ENCODE measurements at regions not wholly inside any gene's neighbourhood (a gene's known extent, or its start where the extent isn't known, plus 50 kb on each side); places are given as distances from the start of the nearest gene placed in this dataset.

DNA sequence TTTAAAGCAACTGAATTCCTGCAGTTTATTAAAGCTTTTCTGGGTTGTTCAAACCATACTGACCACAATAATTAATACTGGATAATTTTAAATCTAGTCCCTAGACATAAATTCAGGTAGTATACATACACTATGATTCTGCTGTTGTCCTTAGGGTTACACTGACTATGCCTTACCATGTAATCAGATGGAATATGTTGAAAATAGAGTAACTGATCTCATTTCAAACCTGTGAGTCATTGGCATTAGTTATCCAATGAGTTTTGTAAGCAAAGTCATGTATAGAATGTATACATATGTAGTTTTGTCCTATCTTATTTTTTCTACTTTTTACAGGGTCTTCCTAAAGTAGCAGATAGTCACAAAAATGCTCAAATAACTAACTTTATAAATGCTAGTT, 517.1 kb upstream of the CCDC54 start:
- ChIA-PET CTCF (interaction anchor here (1.0 kb wide), 1 partner anchor 205 kb away, joined by 3 read pairs; no protein-coding TSS in a partner anchor), POLR2A (no interaction called here)
- H3K27ac ChIP-seq (ENCODE audit: low read depth, low read length) = no peak overlapping the region
- no peaks in the 10 kb centered on the region for H3K27me3 ChIP-seq (ENCODE audit: control insufficient read depth, insufficient read depth, low read length)
- no peaks in the 10 kb centered on the region for H3K9me3 ChIP-seq (ENCODE audit: control insufficient read depth, insufficient read depth, low read length)
- TF ChIP-seq, protein P1, sequence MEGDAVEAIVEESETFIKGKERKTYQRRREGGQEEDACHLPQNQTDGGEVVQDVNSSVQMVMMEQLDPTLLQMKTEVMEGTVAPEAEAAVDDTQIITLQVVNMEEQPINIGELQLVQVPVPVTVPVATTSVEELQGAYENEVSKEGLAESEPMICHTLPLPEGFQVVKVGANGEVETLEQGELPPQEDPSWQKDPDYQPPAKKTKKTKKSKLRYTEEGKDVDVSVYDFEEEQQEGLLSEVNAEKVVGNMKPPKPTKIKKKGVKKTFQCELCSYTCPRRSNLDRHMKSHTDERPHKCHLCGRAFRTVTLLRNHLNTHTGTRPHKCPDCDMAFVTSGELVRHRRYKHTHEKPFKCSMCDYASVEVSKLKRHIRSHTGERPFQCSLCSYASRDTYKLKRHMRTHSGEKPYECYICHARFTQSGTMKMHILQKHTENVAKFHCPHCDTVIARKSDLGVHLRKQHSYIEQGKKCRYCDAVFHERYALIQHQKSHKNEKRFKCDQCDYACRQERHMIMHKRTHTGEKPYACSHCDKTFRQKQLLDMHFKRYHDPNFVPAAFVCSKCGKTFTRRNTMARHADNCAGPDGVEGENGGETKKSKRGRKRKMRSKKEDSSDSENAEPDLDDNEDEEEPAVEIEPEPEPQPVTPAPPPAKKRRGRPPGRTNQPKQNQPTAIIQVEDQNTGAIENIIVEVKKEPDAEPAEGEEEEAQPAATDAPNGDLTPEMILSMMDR (IDR thresholded peaks at IDR 0.05; ENCODE audit: low read depth, low read length) = no peak
- DNase-seq (ENCODE audit: low read depth, low spot score) = no peak
- no peak overlapping the region for H3K4me3 ChIP-seq (ENCODE audit: low read depth, low read length)

DNA sequence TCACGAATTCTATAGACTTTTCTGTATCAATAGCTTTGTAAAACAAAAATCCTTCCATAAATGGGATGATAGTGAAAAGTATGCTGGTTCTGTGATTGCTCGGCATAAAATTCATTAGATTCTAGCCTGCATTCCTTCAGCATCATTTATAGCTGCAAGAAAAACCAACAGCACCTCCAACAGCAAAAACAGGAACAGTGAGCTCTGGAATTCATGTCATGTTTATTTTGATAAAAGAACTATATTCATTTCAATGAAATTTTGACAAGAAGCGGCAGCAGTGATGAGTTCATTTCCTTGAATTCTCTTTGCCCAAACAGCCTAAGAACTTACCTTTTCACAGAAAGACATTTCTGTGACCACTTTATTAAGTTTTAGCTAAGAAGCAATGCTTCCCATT, 515.2 kb upstream of the CCDC54 start:
- Histone ChIP-seq H3K9me3 (ENCODE audit: control insufficient read depth, insufficient read depth, low read length) (no peaks in the 10 kb centered on the region), H3K4me3 (ENCODE audit: low read depth, low read length) (no peak overlapping the region), H3K27me3 (ENCODE audit: control insufficient read depth, insufficient read depth, low read length) (no peaks in the 10 kb centered on the region), H3K27ac (ENCODE audit: low read depth, low read length) (no peak overlapping the region)
- TF ChIP-seq, protein P1 (IDR thresholded peaks at IDR 0.05; ENCODE audit: low read depth, low read length) = peak; percentile 50
- CTCF ChIA-PET = interaction anchor here (0.6 to 2.1 kb wide), 8 partner anchors 9 to 702 kb away, joined by 3 to 17 read pairs (median 4); no protein-coding TSS in a partner anchor
- POLR2A ChIA-PET = interaction anchor here (1.2 kb wide), 1 partner anchor 252 kb away, joined by 5 read pairs; no protein-coding TSS in a partner anchor
- DNase-seq (ENCODE audit: low read depth, low spot score) = no peak

DNA sequence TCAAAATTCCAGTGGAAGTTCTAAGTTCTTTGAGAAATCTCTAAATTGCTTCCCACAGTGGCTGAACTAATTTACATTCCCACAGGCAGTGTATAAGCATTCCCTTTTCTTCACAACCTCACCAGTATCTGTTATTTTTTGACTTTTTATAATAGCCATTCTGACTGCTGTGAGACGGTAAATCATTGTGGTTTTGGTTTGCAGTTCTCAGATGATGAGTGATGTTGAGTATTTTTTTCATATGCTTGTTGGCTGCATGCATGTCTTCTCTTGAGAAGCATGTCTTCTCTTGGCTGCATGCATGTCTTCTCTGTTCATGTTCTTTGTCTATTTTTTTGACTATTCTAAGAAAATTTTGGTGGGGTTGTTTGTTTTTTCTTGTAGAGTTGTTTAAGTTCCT, 499.6 kb upstream of the CCDC54 start:
- Histone ChIP-seq H3K27me3 (ENCODE audit: control insufficient read depth, insufficient read depth, low read length) (no peaks in the 10 kb centered on the region), H3K9me3 (ENCODE audit: control insufficient read depth, insufficient read depth, low read length) (no peaks in the 10 kb centered on the region), H3K27ac (ENCODE audit: low read depth, low read length) (no peak overlapping the region), H3K4me3 (ENCODE audit: low read depth, low read length) (no peak overlapping the region)
- ChIA-PET CTCF (no interaction called here), POLR2A (no interaction called here)
- TF ChIP-seq, protein P1 (IDR thresholded peaks at IDR 0.05; ENCODE audit: low read depth, low read length) = no peak
- no peak for DNase-seq (ENCODE audit: low read depth, low spot score)

DNA sequence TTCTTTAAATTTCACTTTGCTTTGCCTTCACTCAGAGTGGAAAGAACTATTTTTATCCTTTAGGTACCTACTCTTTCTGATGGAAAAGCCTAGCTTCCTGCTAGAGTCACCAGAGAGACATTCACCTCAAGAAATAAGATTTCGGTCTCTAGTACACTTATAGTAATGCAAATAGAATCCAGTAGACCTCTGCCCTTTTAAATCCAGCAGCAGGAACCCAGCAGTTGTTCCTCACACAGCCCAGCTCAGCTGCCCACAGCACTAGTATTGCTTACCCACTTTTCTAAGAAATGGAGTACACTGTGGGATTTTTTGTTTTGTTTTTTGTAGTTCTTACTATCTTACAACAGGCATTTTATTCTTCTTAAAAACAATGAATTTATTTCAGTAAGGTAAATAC, 497.0 kb upstream of the CCDC54 start:
- TF ChIP-seq, protein P1 (IDR thresholded peaks at IDR 0.05; ENCODE audit: low read depth, low read length) = no peak
- DNase-seq (ENCODE audit: low read depth, low spot score) = no peak
- CTCF ChIA-PET = no interaction called here

DNA sequence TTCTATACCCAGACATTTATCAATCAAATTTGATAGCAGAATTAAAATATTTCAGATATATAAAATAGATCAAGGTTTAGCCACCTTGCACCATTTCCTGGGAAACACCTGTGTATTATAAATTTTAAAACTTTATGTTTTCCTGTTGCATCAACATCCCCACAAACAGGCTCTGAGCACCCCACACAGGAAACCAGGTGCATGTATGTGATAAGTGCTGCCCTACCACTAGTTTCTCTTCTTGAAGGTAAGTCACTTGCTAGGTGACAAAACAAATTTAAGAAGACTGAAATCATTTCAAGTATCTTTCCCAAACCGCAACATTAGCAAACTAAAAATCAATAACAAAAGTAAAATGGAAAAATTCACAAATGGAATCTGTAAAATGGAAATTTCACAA, 496.1 kb upstream of the CCDC54 start:
- TF ChIP-seq, protein P1 (IDR thresholded peaks at IDR 0.05; ENCODE audit: low read depth, low read length) = no peak
- ChIA-PET CTCF (interaction anchor here (0.7 kb wide), 1 partner anchor 788 kb away, joined by 3 read pairs; no protein-coding TSS in a partner anchor), POLR2A (no interaction called here)
- no peaks in the 10 kb centered on the region for H3K27me3 ChIP-seq (ENCODE audit: control insufficient read depth, insufficient read depth, low read length)
- no peak overlapping the region for H3K4me3 ChIP-seq (ENCODE audit: low read depth, low read length)
- DNase-seq (ENCODE audit: low read depth, low spot score) = no peak
- no peaks in the 10 kb centered on the region for H3K9me3 ChIP-seq (ENCODE audit: control insufficient read depth, insufficient read depth, low read length)
- H3K27ac ChIP-seq (ENCODE audit: low read depth, low read length) = no peak overlapping the region

More for the DNA sequence above, 497.0 kb upstream of the CCDC54 start:
- POLR2A ChIA-PET = no interaction called here
- H3K4me3 ChIP-seq (ENCODE audit: low read depth, low read length) = no peak overlapping the region
- no peak overlapping the region for H3K27ac ChIP-seq (ENCODE audit: low read depth, low read length)
- H3K27me3 ChIP-seq (ENCODE audit: control insufficient read depth, insufficient read depth, low read length) = no peaks in the 10 kb centered on the region
- H3K9me3 ChIP-seq (ENCODE audit: control insufficient read depth, insufficient read depth, low read length) = no peaks in the 10 kb centered on the region
